ENCODE measurements at regions not wholly inside any gene's neighbourhood (a gene's known extent, or its start where the extent isn't known, plus 50 kb on each side); places are given as distances from the start of the nearest gene placed in this dataset.
"Not testable (repeated sequence)": the region's sequence is repeated elsewhere in the genome, so short reads cannot be mapped to it uniquely, and the experiment has no call there.

DNA sequence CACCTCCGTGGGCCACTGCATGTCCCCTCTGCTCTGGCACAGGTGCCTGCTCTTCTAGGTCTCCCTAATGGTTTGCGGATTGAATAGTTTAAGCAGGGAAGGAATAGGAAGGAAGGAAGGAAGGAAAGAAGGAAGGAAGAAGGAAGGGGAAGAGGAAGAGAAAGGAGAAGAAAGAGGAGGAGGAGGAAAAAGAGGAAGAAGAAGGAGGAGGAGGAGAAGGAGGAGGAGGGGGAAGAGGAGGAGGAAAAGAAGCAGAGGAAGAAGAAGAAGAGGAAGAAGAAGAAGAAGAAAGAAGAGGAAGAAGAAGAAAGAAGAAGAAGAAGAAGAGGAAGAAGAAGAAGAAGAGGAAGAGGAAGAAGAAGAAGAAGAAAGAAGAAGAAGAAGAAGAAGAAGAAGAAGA, 376.8 kb upstream of the PODXL start:
- DNase-seq = not testable (repeated sequence)

DNA sequence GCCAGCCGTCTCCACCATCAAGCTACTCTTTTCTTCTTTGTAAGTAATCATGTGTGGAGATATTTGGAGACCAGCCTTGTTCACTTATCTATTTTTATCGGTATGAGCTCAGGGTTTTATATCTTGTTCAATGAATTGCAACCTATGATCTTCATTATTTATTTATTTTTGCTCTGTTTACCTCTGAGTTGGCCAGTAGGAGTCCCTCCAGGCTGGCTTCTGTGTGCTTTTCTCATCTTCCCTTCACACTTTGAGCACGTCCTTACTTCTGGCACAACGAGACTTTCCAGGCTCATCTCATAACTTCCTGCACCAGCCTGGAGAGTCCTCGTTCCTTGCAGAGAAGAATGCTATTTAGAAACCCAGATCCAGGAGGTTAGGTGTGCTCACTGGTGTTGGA, 375.8 kb upstream of the PODXL start:
- DNase-seq = no peak

DNA sequence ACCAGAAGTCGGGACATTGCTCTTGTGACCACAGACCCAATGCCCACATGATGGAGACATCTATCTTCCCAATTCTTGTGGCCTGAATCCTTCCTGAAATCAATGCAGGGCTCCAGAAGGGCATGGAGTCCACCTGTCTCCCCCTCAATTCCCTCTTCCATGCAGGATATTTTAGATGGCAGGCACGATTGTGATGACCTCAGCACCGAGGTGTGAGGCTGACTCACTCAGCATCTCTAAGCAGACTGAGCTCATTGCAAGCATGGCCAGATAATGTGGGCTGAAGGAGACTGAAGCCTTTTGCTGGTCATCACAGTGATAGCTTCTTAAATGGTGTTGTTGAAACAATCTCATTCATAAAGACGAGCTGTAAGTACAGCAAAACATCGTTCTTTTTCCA, 374.9 kb upstream of the PODXL start:
- DNase-seq = no peak

DNA sequence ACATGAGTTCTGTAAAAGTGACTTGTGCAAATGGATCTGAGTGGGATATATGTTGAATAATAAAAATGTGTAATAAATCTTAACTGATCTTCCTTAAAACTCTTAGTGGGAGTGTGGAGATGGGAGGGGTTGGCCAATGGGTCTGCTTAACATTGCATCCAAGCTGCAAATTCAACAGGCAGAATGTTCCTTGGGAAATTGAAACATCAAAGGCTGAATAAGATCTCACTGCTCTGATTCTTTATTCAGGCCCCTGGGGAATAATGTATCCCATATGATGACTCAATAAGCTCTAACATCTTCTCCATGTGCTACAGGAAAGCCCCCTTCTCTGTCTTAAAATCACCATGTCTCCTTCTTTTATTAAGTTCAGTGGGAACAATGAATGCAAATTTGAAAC, 373.2 kb upstream of the PODXL start:
- no peak for DNase-seq

DNA sequence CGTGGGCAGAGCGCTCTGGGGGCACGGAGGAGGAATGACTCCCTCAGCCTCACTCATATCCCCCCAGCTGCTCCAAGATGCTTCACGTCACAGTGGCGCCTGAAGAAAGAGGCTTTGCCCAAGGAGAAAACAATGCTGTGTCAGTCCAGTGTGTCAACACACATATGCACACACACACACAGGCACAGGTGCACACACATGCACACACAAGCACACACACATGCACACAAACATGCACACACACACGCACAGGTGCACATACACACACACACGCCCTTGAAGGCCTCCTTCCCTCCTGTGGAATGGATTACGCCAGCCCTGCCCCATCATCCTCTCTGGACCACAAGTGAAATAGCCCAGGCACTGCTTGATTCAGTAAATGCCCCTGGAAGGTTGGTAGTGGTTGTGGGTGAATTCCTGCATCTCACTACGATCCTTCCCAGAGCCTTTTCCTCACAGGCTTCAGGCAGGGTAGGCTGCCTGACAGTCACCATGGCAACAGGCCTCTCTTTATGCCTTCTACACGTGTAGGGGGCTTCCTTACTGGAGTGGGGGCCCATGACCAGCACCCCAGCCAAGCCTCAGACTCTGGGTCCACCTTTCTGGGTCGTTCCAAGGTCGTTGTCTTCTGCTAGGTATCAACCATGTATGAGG, 371.5 kb upstream of the PODXL start:
- no peak for DNase-seq

DNA sequence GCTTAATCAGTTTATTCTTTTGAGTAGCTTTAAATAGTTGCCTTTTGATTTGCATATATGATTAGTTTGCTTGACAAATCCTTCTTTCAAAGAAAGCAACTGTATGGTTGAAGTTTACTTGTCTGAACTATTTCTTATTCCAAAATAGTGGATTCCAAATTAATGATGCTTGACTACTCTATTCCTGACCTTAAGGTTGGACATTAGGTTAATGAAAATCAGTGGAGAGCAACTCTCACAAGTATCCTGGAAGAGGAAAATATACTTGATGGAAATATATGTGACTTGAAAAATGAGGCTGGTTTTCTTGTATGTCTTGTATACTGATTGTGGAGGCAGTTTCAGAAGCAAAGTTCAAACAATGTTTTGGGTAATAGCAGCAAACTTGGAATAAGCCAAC, 369.2 kb upstream of the PODXL start:
- no peak for DNase-seq

DNA sequence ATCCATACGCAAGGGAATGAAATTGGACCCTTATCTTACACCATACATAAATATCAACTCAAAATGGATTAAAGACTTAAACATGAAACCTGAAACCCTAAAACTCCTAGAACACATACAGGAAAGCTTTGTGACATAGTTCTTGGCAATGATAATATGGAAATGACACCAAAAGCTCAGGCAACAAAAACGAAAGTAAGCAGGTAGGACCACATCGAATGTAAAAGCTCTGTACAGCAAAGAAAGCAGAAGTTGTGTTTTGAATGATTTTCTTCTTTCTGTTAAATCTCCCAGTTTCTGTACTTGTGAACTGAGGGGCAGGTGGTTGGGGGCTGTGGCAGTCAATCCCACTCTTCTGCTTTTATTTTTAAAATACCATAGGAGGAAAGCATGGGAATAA, 368.4 kb upstream of the PODXL start:
- no peak for DNase-seq

DNA sequence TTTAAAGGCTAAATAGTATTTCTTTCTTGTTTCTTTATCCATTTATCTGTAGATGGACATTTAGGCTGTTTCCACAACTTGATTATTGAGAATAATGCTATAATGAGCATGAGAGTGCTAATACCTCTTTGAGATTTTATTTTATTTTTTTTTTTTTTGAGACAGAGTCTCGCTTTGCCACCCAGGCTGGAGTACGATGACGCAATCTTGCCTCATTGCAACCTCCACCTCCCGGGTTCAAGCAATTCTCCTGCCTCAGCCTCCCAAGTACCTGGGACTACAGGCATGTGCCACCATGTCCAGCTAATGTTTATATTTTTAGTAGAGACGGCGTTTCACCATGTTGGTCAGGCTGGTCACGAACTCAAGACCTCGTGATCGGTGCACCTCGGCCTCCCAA, 366.5 kb upstream of the PODXL start:
- not testable (repeated sequence) for DNase-seq

DNA sequence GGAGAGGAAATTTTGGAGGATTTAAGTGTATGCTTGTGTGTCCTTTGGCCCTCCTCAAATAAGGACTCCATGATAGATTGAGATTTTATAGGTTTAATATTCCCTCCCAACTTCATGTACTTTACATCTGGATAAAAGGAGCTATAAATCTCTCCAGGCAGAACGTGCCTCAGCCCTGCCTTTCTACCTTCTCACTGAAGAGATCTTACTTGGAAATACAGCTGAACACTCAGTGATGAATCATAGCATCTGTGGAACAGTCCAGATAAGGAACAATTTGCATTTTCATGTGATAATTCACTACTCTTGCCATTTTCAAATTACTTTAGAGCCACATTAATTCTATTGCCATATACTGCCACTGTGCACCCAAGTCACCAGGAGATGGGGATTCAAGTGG, 364.6 kb upstream of the PODXL start:
- DNase-seq = no peak

DNA sequence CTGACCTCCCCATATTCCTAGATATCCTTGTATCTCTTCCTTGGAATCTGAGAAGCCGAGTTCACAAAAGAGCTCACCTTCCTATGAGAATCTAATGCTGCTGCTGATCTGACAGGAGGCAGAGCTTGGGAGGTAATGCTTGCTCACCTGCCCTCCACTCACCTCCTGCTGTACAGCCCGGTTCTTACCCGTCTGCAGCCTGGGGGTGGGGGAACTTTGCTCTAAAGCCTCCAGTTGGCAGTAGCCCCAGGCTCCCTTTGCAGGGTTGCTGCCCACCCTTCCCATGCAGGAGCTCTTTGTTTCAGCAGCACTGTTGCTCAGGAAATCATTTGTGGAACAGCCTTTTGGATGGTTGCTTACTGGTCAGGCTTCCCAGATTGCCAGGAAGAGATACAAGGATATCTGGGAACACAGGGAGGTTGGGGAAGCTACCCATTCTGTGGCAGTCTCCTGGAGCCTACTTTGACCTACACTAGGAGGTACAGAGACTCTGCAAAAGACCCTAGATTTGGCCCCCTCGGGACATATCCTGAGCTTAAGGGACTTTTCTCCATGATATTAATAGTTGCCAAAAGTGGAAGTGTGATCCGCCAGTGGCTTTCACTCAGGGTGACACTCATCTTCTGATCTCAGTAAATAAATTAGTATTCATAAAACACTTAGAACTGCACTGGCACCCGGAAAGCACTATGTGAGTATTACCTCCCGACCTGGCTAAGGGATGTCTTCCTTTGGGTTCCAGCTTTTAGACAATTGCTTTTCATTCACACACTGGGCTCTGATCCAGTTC, 363.7 kb upstream of the PODXL start:
- no peak for DNase-seq

DNA sequence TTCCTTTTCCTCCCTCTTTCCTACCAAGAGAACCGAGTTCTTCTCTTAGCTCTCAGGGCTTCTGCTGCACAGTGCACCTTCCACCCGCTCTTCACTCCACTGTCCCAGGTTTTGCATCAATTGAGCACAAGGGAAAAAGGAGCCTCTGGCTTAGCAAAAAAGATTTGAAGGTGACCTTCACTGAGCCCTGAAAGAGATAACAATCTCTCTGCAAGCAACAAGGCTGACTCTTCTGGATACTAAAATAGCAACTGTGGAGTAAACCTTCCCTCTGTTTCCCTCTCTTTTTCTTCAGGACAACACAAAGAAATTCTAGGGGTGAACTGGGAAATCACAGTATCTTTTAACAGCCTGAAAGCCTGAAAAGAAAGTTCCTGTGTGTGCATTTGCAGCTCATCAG, 354.7 kb upstream of the PODXL start:
- no peak for DNase-seq

DNA sequence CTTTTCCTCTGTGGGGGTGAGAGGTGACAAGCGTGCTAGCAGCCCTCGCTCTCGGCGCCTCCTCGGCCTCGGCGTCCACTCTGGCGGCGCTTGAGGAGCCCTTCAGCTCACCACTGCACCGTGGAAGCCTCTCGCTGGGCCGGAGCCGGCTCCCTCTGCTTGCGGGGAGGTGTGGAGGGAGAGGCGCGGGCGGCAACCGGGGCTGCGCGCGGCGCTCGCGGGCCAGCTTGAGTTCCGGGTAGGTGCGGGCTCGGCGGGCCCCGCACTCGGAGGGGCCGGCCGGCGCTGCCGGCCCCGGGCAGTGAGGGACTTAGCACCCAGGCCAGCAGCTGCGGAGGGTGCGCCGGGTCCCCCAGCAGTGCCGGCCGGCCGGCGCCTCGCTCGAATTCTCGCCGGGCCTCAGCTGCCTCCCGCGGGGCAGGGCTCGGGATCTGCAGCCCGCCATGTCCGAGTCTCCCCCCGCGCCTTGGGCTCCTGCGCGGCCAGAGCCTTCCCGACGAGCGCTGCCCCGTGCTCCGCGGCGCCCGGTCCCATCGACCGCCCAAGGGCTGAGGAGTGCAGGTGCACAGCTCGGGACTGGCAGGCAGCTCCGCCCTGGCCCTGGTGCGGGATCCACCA, 352.8 kb upstream of the PODXL start:
- no peak for DNase-seq

DNA sequence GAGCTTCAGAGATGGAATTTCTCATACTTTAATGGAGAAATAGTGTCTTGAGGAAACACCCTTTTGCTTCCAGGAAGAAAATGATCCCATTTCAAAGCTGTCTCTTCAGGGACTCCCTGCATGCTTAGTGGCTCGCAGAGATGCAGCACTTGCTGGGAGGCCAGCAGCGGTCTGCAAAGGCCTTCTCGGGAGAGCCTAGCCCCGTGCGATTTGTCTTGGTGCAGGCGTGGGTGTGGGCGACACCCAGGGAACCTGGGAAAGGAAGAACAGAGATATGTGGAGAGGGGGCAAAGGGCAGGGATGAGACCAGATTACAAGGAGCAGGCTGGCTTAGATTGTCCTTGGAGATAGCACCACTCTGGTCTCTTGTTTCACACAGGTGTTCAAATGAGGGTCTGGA, 352.3 kb upstream of the PODXL start:
- no peak for DNase-seq

DNA sequence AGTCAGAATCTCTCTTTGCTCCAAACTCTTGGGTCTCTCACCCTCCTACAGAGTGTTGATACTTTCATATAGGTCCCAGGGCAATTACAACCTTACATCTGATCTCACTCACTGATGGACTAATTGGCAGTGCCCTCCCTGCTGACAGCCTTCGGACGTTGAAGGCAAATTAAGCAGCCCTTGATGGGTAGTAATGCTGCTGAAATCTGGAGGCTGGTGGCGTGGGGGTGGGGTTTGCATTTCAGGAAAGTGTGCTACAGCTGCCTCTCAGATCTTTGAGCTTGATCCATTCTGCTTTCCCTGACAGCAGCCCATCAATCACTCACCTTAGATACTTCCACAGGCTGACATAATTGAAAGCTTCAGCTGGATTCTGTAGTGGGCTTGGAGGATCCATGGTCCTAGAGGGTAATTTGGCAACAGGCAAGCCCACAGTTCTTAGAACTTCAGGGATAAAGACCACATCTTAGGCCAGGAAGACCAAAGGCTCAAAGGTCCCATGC, 349.1 kb upstream of the PODXL start:
- DNase-seq = no peak

DNA sequence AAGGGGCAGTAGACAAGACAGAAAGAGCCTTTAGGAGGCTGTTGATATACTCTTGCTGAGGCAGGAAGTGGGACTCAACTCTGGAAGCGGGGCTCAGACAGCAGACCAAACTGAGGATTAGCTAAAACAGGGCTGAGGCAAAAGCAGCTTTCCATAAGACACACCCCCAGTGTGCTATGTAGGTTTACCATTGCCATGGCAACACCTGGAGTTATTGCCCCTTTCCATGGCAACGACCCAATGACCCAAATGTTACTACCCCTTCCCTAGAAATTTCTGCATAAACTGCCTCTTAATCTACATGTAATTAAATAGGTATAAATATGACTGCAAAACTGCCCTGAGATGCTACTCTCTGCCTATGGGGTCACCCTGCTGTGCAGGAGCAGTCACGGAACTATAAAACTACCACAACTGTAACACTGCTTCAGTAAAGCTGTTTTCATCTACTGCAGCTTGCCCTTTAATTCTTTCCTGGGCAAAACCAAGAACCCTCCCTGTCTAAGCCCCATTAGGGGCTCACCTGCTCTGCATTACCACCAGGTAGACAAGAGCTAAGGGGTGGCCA, 348.4 kb upstream of the PODXL start:
- DNase-seq = no peak

DNA sequence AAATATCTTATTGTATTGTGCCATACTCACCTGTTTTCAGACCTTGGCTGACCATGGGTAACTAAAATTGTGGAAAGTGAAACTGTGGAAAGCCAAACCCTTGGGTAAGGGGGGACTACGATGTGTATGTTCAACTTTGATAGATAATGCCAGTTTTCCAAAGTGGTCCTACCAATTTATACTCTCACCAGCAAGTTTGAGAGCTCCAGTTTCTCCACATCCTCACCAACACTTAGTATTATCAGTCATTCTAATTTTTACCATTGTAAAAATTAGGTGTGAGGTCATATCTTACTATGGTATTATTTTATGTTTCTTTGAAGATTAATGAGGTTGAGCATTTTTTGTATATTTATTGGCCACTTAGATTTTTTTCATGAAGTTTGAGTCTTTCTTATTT, 346.9 kb upstream of the PODXL start:
- no peak for DNase-seq

DNA sequence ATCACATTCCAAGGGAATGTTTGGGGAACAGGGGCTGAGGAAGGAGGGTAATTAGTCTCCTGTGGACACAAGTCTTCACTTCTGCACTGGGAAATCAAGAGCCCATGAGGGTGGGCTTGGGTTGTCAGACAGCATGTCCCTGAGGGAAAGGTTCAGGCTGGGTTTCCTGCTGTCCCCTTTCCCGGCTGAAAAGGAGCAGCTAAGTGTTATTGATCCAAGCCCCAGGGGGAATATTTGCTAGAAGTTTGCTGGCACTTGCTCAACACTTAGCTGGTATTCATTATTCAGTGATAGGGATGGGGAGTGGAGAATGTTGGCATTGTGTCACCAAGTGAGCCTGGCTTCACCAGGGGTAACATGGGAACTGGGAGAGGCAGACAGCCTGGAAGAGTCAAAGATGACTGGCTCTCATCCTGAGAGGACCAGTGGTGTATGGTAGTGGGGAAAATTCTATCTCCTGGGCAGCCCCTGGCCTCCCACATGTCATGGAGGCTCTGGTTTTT, 344.4 kb upstream of the PODXL start:
- no peak for DNase-seq

DNA sequence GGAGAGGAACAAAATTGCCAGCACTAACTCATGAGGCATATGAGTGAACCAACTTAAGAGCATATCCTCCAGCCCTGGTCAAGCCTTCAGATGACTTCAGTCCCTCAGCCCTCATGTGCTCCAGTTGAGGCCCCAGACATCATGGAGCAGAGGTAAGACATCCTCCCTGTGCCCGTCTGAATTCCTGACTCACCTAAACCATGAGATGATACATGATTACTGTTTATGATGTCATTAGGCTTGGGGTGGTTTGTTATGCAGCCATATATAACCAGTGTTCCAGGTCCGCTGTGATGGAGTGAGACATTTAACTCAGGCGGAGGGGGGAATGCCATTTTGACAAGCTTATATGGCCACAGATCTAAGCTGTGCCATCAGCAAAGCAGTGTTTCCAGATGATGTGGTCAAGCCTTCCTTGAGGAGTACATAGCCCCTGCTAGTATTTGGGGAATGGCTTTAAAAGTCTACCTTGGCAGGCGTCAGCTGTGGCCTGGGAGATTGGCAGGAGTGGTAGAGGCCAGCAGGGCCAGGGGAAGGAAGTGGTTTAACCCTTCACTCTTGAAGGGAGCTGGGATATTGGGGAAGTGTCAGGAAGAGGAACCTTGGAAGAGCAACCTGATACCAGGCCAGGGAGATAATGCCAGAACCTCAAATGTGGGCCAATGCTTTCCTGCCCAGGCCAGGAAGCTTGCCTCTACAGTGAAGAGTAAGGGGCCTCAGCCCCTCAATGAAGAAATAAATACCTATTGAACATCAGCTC, 343.0 kb upstream of the PODXL start:
- no peak for DNase-seq

DNA sequence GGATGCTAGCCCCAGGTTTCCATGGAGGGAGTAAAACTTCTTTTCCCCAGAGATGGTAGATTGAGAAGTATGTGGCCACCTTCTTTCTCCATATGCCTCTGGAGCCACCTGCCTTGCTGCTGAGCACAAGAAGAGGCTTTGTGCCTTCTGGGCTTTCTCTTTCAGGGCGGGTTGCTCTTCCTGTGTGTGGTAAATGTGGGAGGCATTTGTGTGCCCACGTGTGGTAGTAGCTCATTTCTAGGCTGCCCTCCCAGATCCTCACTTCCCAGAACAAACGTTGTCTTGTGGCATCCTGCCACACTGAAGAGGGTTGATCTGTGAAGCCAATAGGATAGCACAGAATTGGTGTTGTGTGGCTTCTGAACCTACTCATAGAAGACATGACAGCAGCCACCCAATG, 342.0 kb upstream of the PODXL start:
- DNase-seq = no peak

DNA sequence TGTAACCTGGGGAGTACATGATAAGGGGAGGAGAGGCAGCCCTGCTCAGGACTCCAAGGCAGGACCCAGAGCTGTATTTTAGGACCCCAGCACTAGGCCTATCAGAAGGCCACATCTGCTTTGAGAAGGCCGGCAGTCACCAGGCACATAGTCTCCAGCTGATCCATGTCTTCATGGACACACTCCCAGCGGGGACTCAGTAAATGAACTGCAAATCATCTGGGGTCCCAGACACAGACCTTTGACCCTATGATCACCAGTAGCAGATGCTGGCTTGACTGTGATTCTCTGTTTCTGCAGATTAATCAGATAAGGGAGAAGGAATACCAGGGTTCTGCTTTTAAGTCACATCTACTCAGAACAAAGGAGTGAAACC, 341.4 kb upstream of the PODXL start:
- no peak for DNase-seq

DNA sequence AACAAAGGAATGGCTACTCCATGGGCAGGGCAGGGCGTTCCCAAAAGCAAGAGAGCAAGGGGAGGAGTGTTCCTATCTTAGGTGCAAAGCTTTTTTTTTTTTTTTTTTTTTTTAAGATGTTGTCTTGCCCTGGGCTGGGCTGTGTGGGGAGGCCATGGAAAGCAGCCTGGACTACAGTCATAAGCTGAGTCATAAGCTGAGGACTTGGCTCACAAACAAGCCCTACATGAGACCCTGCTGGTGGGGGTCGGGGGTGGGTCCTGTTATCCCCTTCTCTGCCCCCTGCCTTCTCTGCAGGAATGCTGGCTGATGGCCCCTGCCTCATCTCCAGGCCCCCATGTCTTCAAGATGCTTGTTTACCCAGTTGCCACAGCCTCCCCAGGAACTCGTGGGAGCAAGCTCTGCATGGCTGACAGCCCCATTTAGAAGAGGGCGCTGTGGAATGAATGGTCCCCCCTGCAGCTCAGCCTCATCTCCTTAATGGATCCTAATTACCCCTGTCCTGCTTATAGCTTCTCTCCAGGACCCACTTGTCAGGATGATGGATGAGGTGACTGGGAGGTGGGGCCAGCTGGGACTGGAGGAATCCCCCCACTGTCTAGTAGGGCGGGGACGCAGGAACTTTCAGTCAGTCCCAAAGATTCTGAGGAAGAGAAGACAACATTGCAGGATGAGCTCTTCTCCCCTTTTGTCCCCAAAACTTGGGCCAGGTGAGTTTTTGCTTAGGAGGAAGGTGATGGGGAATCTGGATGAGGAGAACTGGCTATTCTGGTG, 340.8 kb upstream of the PODXL start:
- no peak for DNase-seq

Data from activated CD4-positive, alpha-beta T cell treated with anti-CD3 and anti-CD28 coated beads, Interleukin-2, amount 50 U/mL, for 1 hour (primary cell).